ENCODE measurements at regions not wholly inside any gene's neighbourhood (a gene's known extent, or its start where the extent isn't known, plus 50 kb on each side); places are given as distances from the start of the nearest gene placed in this dataset.

DNA sequence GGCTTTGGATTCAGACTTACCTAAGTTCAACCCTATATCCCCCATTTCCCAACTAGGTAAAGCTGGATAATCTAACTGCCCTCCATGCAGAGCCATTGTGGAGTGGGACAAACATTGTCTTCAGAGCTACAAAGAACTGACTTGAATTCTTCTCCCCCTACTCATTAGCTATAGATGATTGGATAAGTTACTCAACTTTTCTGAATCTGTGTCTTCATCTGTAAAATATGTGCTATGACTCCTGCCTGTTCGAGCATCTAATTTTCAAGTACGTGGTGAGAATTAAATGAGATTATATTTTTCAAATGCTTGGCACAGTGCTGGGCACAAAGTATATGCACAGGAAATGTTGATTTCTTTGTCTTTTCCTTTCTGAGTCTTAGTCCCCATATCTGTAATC lies 240.3 kb upstream of the TCF21 start:
- no peak overlapping the region for H3K27ac ChIP-seq (ENCODE audit: low read depth, low read length)
- no peaks in the 10 kb centered on the region for H3K36me3 ChIP-seq (ENCODE audit: insufficient read depth, low read length)
- no peak overlapping the region for H3K4me3 ChIP-seq (ENCODE audit: low read length)
- Mint-ChIP-seq H3K9me3 (peaks cover 0 to 2% (median 0%) of the 10 kb centered on the region in 5 donors), H3K27ac (no peak overlapping the region), H3K27me3 (peaks cover 0 to 3% of the 10 kb centered on the region in 2 donors), H3K36me3 (no peaks in the 10 kb centered on the region), H3K4me1 (no peaks in the 10 kb centered on the region), H3K4me3 (no peak overlapping the region)
- POLR2A ChIA-PET, result no interaction called here
- CTCF ChIA-PET, result no interaction called here
- no peak for DNase-seq
- no peaks in the 10 kb centered on the region for H3K9me3 ChIP-seq (ENCODE audit: low read length)
- H3K4me1 ChIP-seq (ENCODE audit: insufficient read depth, low read length), result no peaks in the 10 kb centered on the region
- no peaks in the 10 kb centered on the region for H3K27me3 ChIP-seq (ENCODE audit: insufficient read depth, low read length, poor library complexity, severe bottlenecking)

GRCh38 chr6:133671376-133671775 lies 217.5 kb upstream of the TCF21 start:
- no peak for DNase-seq
- no peaks in the 10 kb centered on the region for H3K36me3 ChIP-seq (ENCODE audit: insufficient read depth, low read length)
- no peaks in the 10 kb centered on the region for H3K4me1 ChIP-seq (ENCODE audit: insufficient read depth, low read length)
- no peak overlapping the region for H3K27ac Mint-ChIP-seq
- no peak overlapping the region for H3K27ac ChIP-seq (ENCODE audit: low read depth, low read length)
- ChIA-PET CTCF (no interaction called here), POLR2A (no interaction called here)
- no peak overlapping the region for H3K4me3 ChIP-seq (ENCODE audit: low read length)
- H3K4me3 Mint-ChIP-seq, result no peak overlapping the region
- no peaks in the 10 kb centered on the region for H3K9me3 ChIP-seq (ENCODE audit: low read length)
- peaks cover 0 to 2% (median 1%) of the 10 kb centered on the region in 5 donors for H3K9me3 Mint-ChIP-seq
- H3K27me3 Mint-ChIP-seq, result no peaks in the 10 kb centered on the region
- H3K27me3 ChIP-seq (ENCODE audit: insufficient read depth, low read length, poor library complexity, severe bottlenecking), result no peaks in the 10 kb centered on the region
- no peaks in the 10 kb centered on the region for H3K36me3 Mint-ChIP-seq
- H3K4me1 Mint-ChIP-seq, result no peaks in the 10 kb centered on the region

GRCh38 chr6:133673056-133673455 lies 215.9 kb upstream of the TCF21 start:
- H3K36me3 ChIP-seq (ENCODE audit: insufficient read depth, low read length), result no peaks in the 10 kb centered on the region
- Mint-ChIP-seq H3K36me3 (no peaks in the 10 kb centered on the region), H3K4me1 (no peaks in the 10 kb centered on the region), H3K27ac (no peak overlapping the region), H3K27me3 (no peaks in the 10 kb centered on the region), H3K9me3 (peaks cover 0 to 2% (median 0%) of the 10 kb centered on the region in 5 donors), H3K4me3 (no peak overlapping the region)
- no peaks in the 10 kb centered on the region for H3K27me3 ChIP-seq (ENCODE audit: insufficient read depth, low read length, poor library complexity, severe bottlenecking)
- ChIA-PET CTCF (no interaction called here), POLR2A (no interaction called here)
- no peak overlapping the region for H3K27ac ChIP-seq (ENCODE audit: low read depth, low read length)
- no peaks in the 10 kb centered on the region for H3K4me1 ChIP-seq (ENCODE audit: insufficient read depth, low read length)
- no peaks in the 10 kb centered on the region for H3K9me3 ChIP-seq (ENCODE audit: low read length)
- no peak for DNase-seq
- H3K4me3 ChIP-seq (ENCODE audit: low read length), result no peak overlapping the region

- no peak overlapping the region for H3K27ac Mint-ChIP-seq
- ChIA-PET POLR2A (no interaction called here), CTCF (no interaction called here)
- H3K27ac ChIP-seq (ENCODE audit: low read depth, low read length), result no peak overlapping the region
- peaks cover 0 to 2% (median 0%) of the 10 kb centered on the region in 5 donors for H3K9me3 Mint-ChIP-seq
- no peaks in the 10 kb centered on the region for H3K36me3 ChIP-seq (ENCODE audit: insufficient read depth, low read length)
- no peaks in the 10 kb centered on the region for H3K9me3 ChIP-seq (ENCODE audit: low read length)
- no peaks in the 10 kb centered on the region for H3K4me1 Mint-ChIP-seq
- no peaks in the 10 kb centered on the region for H3K27me3 ChIP-seq (ENCODE audit: insufficient read depth, low read length, poor library complexity, severe bottlenecking)
- no peak for DNase-seq
- no peaks in the 10 kb centered on the region for H3K4me1 ChIP-seq (ENCODE audit: insufficient read depth, low read length)
- H3K4me3 Mint-ChIP-seq, result no peak overlapping the region
- no peaks in the 10 kb centered on the region for H3K36me3 Mint-ChIP-seq
- no peaks in the 10 kb centered on the region for H3K27me3 Mint-ChIP-seq
- H3K4me3 ChIP-seq (ENCODE audit: low read length), result no peak overlapping the region
Measured at GRCh38 chr6:133674661-133675060, 214.3 kb upstream of the TCF21 start.

DNA sequence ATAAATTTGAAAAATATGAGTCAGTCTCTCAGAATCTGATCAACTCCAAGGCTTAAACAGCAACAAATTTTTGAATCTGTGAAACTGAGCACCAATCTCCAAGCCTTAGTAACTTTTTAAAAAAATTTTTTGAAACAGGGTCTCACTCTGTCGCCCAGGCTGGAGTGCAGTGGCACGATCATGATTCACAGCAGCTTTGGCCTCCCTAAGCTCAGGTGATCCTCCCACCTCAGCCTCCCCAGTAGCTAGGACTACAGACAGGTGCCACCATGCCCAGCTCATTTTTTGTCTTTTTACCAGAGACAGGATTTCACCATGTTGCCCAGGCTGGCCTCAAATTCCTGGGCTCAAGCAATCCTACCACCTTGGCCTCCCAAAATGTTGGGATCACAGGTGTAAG lies 207.9 kb upstream of the TCF21 start:
- Mint-ChIP-seq H3K4me1 (no peaks in the 10 kb centered on the region), H3K27ac (no peak overlapping the region), H3K4me3 (no peak overlapping the region), H3K27me3 (no peaks in the 10 kb centered on the region), H3K9me3 (no peaks in the 10 kb centered on the region), H3K36me3 (no peaks in the 10 kb centered on the region)
- no peaks in the 10 kb centered on the region for H3K36me3 ChIP-seq (ENCODE audit: insufficient read depth, low read length)
- H3K4me3 ChIP-seq (ENCODE audit: low read length), result no peak overlapping the region
- DNase-seq, result no peak
- no peaks in the 10 kb centered on the region for H3K9me3 ChIP-seq (ENCODE audit: low read length)
- ChIA-PET POLR2A (no interaction called here), CTCF (no interaction called here)
- H3K4me1 ChIP-seq (ENCODE audit: insufficient read depth, low read length), result no peaks in the 10 kb centered on the region
- no peaks in the 10 kb centered on the region for H3K27me3 ChIP-seq (ENCODE audit: insufficient read depth, low read length, poor library complexity, severe bottlenecking)
- H3K27ac ChIP-seq (ENCODE audit: low read depth, low read length), result no peak overlapping the region

DNA sequence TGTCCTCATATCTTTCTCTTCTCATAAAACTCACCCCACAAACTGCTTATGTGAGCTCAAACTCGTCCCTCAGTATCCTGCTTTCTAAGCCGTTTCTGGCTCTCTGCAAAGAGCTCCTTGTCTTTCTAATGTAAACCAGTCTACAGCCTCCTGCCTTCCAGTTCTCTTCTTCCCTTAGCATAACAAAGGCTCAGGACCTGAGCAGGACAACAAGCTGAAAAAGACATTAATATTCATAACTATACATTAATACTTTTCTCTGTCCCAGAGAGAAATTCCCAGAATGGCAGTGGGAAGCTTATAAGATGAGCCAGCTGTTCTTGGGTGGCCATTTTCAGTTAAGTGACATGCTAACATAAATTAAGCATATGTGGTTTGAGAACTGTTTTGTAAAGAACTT lies 207.0 kb upstream of the TCF21 start:
- H3K4me3 ChIP-seq (ENCODE audit: low read length), result no peak overlapping the region
- Mint-ChIP-seq H3K4me1 (no peaks in the 10 kb centered on the region), H3K27ac (no peak overlapping the region), H3K4me3 (peak overlapping the region in 1 of 7 donors; percentile 11), H3K9me3 (no peaks in the 10 kb centered on the region), H3K27me3 (no peaks in the 10 kb centered on the region), H3K36me3 (no peaks in the 10 kb centered on the region)
- no peak for DNase-seq
- H3K27me3 ChIP-seq (ENCODE audit: insufficient read depth, low read length, poor library complexity, severe bottlenecking), result no peaks in the 10 kb centered on the region
- H3K36me3 ChIP-seq (ENCODE audit: insufficient read depth, low read length), result no peaks in the 10 kb centered on the region
- no peaks in the 10 kb centered on the region for H3K4me1 ChIP-seq (ENCODE audit: insufficient read depth, low read length)
- no peaks in the 10 kb centered on the region for H3K9me3 ChIP-seq (ENCODE audit: low read length)
- ChIA-PET POLR2A (no interaction called here), CTCF (no interaction called here)
- no peak overlapping the region for H3K27ac ChIP-seq (ENCODE audit: low read depth, low read length)

DNA sequence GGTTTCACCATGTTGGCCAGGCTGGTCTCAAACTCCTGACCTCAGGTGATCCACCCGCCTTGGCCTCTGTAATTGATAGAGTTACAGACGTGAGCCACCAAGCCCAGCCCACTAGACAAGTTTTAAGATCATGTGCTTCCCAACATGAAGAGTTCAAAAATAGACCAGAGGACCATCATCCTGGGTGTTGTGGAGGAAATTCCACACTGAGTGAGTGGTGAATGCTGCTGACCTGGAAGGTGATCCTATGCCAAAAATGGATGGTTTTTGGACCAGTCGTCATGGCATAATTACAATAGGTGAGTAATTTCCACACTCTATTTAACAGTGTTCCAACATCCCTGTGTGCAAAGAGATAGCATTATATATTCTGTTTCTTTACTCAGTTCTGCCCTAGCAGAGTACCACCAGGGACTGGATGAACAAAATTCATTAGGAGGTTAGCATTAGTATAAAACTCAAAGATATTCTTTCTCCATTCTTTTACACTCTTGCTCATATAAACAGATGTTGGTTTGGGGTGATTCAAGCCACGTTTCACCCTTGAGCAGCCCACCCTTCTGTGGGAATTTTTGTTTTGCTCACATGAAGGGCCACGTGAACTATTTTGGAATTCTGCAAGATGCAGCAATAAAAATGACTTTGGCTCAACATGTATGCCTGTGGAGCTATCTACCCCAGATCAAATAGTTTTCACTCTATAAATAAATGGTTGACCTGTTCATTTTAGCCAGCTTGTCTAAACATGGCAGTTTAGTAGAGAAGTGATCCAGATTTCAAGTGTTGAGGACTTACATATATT lies 206.2 kb upstream of the TCF21 start:
- Histone ChIP-seq H3K9me3 (ENCODE audit: low read length) (no peaks in the 10 kb centered on the region), H3K4me3 (ENCODE audit: low read length) (no peak overlapping the region), H3K36me3 (ENCODE audit: insufficient read depth, low read length) (no peaks in the 10 kb centered on the region), H3K27me3 (ENCODE audit: insufficient read depth, low read length, poor library complexity, severe bottlenecking) (no peaks in the 10 kb centered on the region), H3K27ac (ENCODE audit: low read depth, low read length) (no peak overlapping the region), H3K4me1 (ENCODE audit: insufficient read depth, low read length) (no peaks in the 10 kb centered on the region)
- no peaks in the 10 kb centered on the region for H3K9me3 Mint-ChIP-seq
- no peak for DNase-seq
- H3K27ac Mint-ChIP-seq, result no peak overlapping the region
- ChIA-PET CTCF (no interaction called here), POLR2A (no interaction called here)
- no peaks in the 10 kb centered on the region for H3K36me3 Mint-ChIP-seq
- H3K27me3 Mint-ChIP-seq, result no peaks in the 10 kb centered on the region
- no peak overlapping the region for H3K4me3 Mint-ChIP-seq
- H3K4me1 Mint-ChIP-seq, result no peaks in the 10 kb centered on the region

- no peak overlapping the region for H3K27ac ChIP-seq (ENCODE audit: low read depth, low read length)
- H3K4me1 ChIP-seq (ENCODE audit: insufficient read depth, low read length), result no peaks in the 10 kb centered on the region
- Mint-ChIP-seq H3K4me3 (no peak overlapping the region), H3K9me3 (no peaks in the 10 kb centered on the region), H3K27ac (no peak overlapping the region), H3K36me3 (no peaks in the 10 kb centered on the region), H3K27me3 (no peaks in the 10 kb centered on the region), H3K4me1 (no peaks in the 10 kb centered on the region)
- no peaks in the 10 kb centered on the region for H3K9me3 ChIP-seq (ENCODE audit: low read length)
- ChIA-PET POLR2A (no interaction called here), CTCF (no interaction called here)
- H3K27me3 ChIP-seq (ENCODE audit: insufficient read depth, low read length, poor library complexity, severe bottlenecking), result no peaks in the 10 kb centered on the region
- no peak for DNase-seq
- no peaks in the 10 kb centered on the region for H3K36me3 ChIP-seq (ENCODE audit: insufficient read depth, low read length)
- H3K4me3 ChIP-seq (ENCODE audit: low read length), result no peak overlapping the region
Measured at GRCh38 chr6:133683308-133683580, 205.7 kb upstream of the TCF21 start.

DNA sequence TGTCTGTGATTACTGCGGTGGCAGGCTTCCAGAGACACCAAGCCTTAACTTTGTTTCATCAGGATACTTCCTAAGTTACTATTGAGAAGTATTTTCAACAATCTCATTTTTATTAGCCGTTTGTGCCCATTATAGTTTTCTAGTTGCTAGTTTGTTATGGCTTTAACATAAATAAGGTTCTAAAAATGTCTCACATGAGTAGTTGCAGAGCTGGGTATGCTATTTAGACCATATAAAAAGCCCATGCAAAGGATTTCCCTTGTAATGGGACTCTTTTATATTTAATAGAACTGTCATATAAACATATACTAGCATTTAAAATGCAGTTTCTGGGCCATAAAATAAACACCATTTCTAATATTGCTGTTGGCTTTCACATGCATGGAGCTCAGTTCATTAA lies 205.3 kb upstream of the TCF21 start:
- CTCF ChIA-PET, result no interaction called here
- H3K27me3 Mint-ChIP-seq, result no peaks in the 10 kb centered on the region

More for the DNA sequence above, 205.3 kb upstream of the TCF21 start:
- Histone ChIP-seq H3K36me3 (ENCODE audit: insufficient read depth, low read length) (no peaks in the 10 kb centered on the region), H3K4me3 (ENCODE audit: low read length) (no peak overlapping the region), H3K27ac (ENCODE audit: low read depth, low read length) (no peak overlapping the region), H3K27me3 (ENCODE audit: insufficient read depth, low read length, poor library complexity, severe bottlenecking) (no peaks in the 10 kb centered on the region), H3K9me3 (ENCODE audit: low read length) (no peaks in the 10 kb centered on the region), H3K4me1 (ENCODE audit: insufficient read depth, low read length) (no peaks in the 10 kb centered on the region)
- H3K36me3 Mint-ChIP-seq, result no peaks in the 10 kb centered on the region
- no peak overlapping the region for H3K4me3 Mint-ChIP-seq
- H3K27ac Mint-ChIP-seq, result no peak overlapping the region
- POLR2A ChIA-PET, result no interaction called here
- H3K9me3 Mint-ChIP-seq, result no peaks in the 10 kb centered on the region
- no peak for DNase-seq
- no peaks in the 10 kb centered on the region for H3K4me1 Mint-ChIP-seq
